HT1080 (cell line): ENCODE measurements at regions not wholly inside any gene's neighbourhood (a gene's known extent, or its start where the extent isn't known, plus 50 kb on each side); places are given as distances from the start of the nearest gene placed in this dataset.
"Not testable (repeated sequence)": the region's sequence is repeated elsewhere in the genome, so short reads cannot be mapped to it uniquely, and the experiment has no call there.

Experiments
- DNase-seq: peaks from one replicate; pipeline ENCODE4 v3.0.0-alpha.2; 2015; ENCODE audit warnings: low read depth

- no peak for DNase-seq
Observed at GRCh38 chr3:107468782-107469181, 54.0 kb upstream of the BBX start.

- not testable (repeated sequence) for DNase-seq
Observed at GRCh38 chr3:107470496-107470895, 52.3 kb upstream of the BBX start.
